ENCODE measurements at regions not wholly inside any gene's neighbourhood (a gene's known extent, or its start where the extent isn't known, plus 50 kb on each side); places are given as distances from the start of the nearest gene placed in this dataset.

GRCh38 chr12:124719231-124719630, 144.4 kb downstream of the SCARB1 start:
- no peaks in the 10 kb centered on the region for H3K27me3 Mint-ChIP-seq

GRCh38 chr12:124718458-124718857, 145.2 kb downstream of the SCARB1 start:
- POLR2A ChIA-PET, result no interaction called here
- peaks cover 10% of the 10 kb centered on the region for H3K4me1 ChIP-seq (ENCODE audit: insufficient read depth, low read length)
- CTCF ChIA-PET, result no interaction called here
- no peaks in the 10 kb centered on the region for H3K36me3 ChIP-seq (ENCODE audit: insufficient read depth, low read length)
- Mint-ChIP-seq H3K4me1 (peaks cover 10 to 12% (median 11%) of the 10 kb centered on the region in 3 donors), H3K27ac (no peak overlapping the region), H3K4me3 (no peak overlapping the region), H3K36me3 (no peaks in the 10 kb centered on the region), H3K9me3 (no peaks in the 10 kb centered on the region), H3K27me3 (no peaks in the 10 kb centered on the region)
- no peak for DNase-seq
- no peak overlapping the region for H3K4me3 ChIP-seq (ENCODE audit: low read length)
- no peak overlapping the region for H3K27ac ChIP-seq (ENCODE audit: low read depth, low read length)
- no peaks in the 10 kb centered on the region for H3K27me3 ChIP-seq (ENCODE audit: insufficient read depth, low read length, poor library complexity, severe bottlenecking)
- no peaks in the 10 kb centered on the region for H3K9me3 ChIP-seq (ENCODE audit: low read length)

More at GRCh38 chr12:124719231-124719630, 144.4 kb downstream of the SCARB1 start:
- H3K9me3 Mint-ChIP-seq, result no peaks in the 10 kb centered on the region
- Histone ChIP-seq H3K4me1 (ENCODE audit: insufficient read depth, low read length) (peaks cover 4% of the 10 kb centered on the region), H3K36me3 (ENCODE audit: insufficient read depth, low read length) (no peaks in the 10 kb centered on the region), H3K27me3 (ENCODE audit: insufficient read depth, low read length, poor library complexity, severe bottlenecking) (no peaks in the 10 kb centered on the region), H3K27ac (ENCODE audit: low read depth, low read length) (no peak overlapping the region), H3K9me3 (ENCODE audit: low read length) (no peaks in the 10 kb centered on the region), H3K4me3 (ENCODE audit: low read length) (no peak overlapping the region)
- CTCF ChIA-PET, result no interaction called here
- no peak overlapping the region for H3K4me3 Mint-ChIP-seq
- H3K27ac Mint-ChIP-seq, result no peak overlapping the region
- no peak for DNase-seq
- POLR2A ChIA-PET, result no interaction called here
- no peaks in the 10 kb centered on the region for H3K36me3 Mint-ChIP-seq
- H3K4me1 Mint-ChIP-seq, result peaks cover 4 to 5% (median 5%) of the 10 kb centered on the region in 3 donors

GRCh38 chr12:124718036-124718435, 145.6 kb downstream of the SCARB1 start:
- Histone ChIP-seq H3K9me3 (ENCODE audit: low read length) (no peaks in the 10 kb centered on the region), H3K36me3 (ENCODE audit: insufficient read depth, low read length) (no peaks in the 10 kb centered on the region), H3K27ac (ENCODE audit: low read depth, low read length) (no peak overlapping the region), H3K27me3 (ENCODE audit: insufficient read depth, low read length, poor library complexity, severe bottlenecking) (no peaks in the 10 kb centered on the region), H3K4me1 (ENCODE audit: insufficient read depth, low read length) (peaks cover 14% of the 10 kb centered on the region), H3K4me3 (ENCODE audit: low read length) (no peak overlapping the region)
- H3K4me1 Mint-ChIP-seq, result peaks cover 14 to 17% (median 15%) of the 10 kb centered on the region in 3 donors
- no peak for DNase-seq
- ChIA-PET POLR2A (no interaction called here), CTCF (no interaction called here)
- H3K9me3 Mint-ChIP-seq, result no peaks in the 10 kb centered on the region
- H3K27ac Mint-ChIP-seq, result no peak overlapping the region
- no peaks in the 10 kb centered on the region for H3K36me3 Mint-ChIP-seq
- no peak overlapping the region for H3K4me3 Mint-ChIP-seq
- no peaks in the 10 kb centered on the region for H3K27me3 Mint-ChIP-seq

GRCh38 chr12:124717318-124717717, 146.3 kb downstream of the SCARB1 start:
- Histone ChIP-seq H3K4me1 (ENCODE audit: insufficient read depth, low read length) (peaks cover 16% of the 10 kb centered on the region), H3K4me3 (ENCODE audit: low read length) (no peak overlapping the region), H3K27me3 (ENCODE audit: insufficient read depth, low read length, poor library complexity, severe bottlenecking) (no peaks in the 10 kb centered on the region), H3K9me3 (ENCODE audit: low read length) (no peaks in the 10 kb centered on the region), H3K36me3 (ENCODE audit: insufficient read depth, low read length) (no peaks in the 10 kb centered on the region), H3K27ac (ENCODE audit: low read depth, low read length) (no peak overlapping the region)
- Mint-ChIP-seq H3K36me3 (no peaks in the 10 kb centered on the region), H3K27me3 (no peaks in the 10 kb centered on the region), H3K4me3 (no peak overlapping the region), H3K9me3 (no peaks in the 10 kb centered on the region), H3K4me1 (peaks cover 16 to 19% (median 17%) of the 10 kb centered on the region in 3 donors), H3K27ac (peak overlapping the region in 2 of 8 donors; percentile 40 to 47)
- ChIA-PET CTCF (no interaction called here), POLR2A (no interaction called here)
- no peak for DNase-seq

GRCh38 chr12:124716208-124717130, 147.2 kb downstream of the SCARB1 start:
- Mint-ChIP-seq H3K9me3 (no peaks in the 10 kb centered on the region), H3K4me3 (no peak overlapping the region), H3K27me3 (no peaks in the 10 kb centered on the region), H3K27ac (peak overlapping the region in 1 of 8 donors; percentile 89), H3K4me1 (peaks cover 16 to 19% (median 17%) of the 10 kb centered on the region in 3 donors), H3K36me3 (no peaks in the 10 kb centered on the region)
- DNase-seq, result no peak
- H3K4me3 ChIP-seq (ENCODE audit: low read length), result no peak overlapping the region
- H3K36me3 ChIP-seq (ENCODE audit: insufficient read depth, low read length), result no peaks in the 10 kb centered on the region
- H3K27ac ChIP-seq (ENCODE audit: low read depth, low read length), result no peak overlapping the region
- POLR2A ChIA-PET, result no interaction called here
- no peaks in the 10 kb centered on the region for H3K9me3 ChIP-seq (ENCODE audit: low read length)
- CTCF ChIA-PET, result no interaction called here
- H3K27me3 ChIP-seq (ENCODE audit: insufficient read depth, low read length, poor library complexity, severe bottlenecking), result no peaks in the 10 kb centered on the region
- H3K4me1 ChIP-seq (ENCODE audit: insufficient read depth, low read length), result peaks cover 16% of the 10 kb centered on the region

- no peaks in the 10 kb centered on the region for H3K36me3 Mint-ChIP-seq
- Histone ChIP-seq H3K4me1 (ENCODE audit: insufficient read depth, low read length) (peaks cover 16% of the 10 kb centered on the region), H3K4me3 (ENCODE audit: low read length) (no peak overlapping the region), H3K36me3 (ENCODE audit: insufficient read depth, low read length) (no peaks in the 10 kb centered on the region), H3K27ac (ENCODE audit: low read depth, low read length) (no peak overlapping the region), H3K27me3 (ENCODE audit: insufficient read depth, low read length, poor library complexity, severe bottlenecking) (no peaks in the 10 kb centered on the region), H3K9me3 (ENCODE audit: low read length) (no peaks in the 10 kb centered on the region)
- peak overlapping the region in 1 of 8 donors; percentile 87 for H3K27ac Mint-ChIP-seq
- peak overlapping the region in 1 of 7 donors; percentile 36 for H3K4me3 Mint-ChIP-seq
- DNase-seq, result no peak
- H3K27me3 Mint-ChIP-seq, result no peaks in the 10 kb centered on the region
- POLR2A ChIA-PET, result no interaction called here
- peaks cover 14 to 19% (median 17%) of the 10 kb centered on the region in 3 donors for H3K4me1 Mint-ChIP-seq
- CTCF ChIA-PET, result no interaction called here
- H3K9me3 Mint-ChIP-seq, result no peaks in the 10 kb centered on the region
Observed at GRCh38 chr12:124715121-124715990, 147.9 kb upstream of the NCOR2 start.

GRCh38 chr12:124713436-124714082, 146.1 kb upstream of the NCOR2 start:
- H3K27me3 Mint-ChIP-seq, result no peaks in the 10 kb centered on the region
- H3K4me1 Mint-ChIP-seq, result peaks cover 14 to 19% (median 17%) of the 10 kb centered on the region in 3 donors
- H3K27ac Mint-ChIP-seq, result peak overlapping the region; percentile 34 to 89 (median 85)
- Histone ChIP-seq H3K27ac (ENCODE audit: low read depth, low read length) (peak overlapping the region; percentile 22), H3K27me3 (ENCODE audit: insufficient read depth, low read length, poor library complexity, severe bottlenecking) (no peaks in the 10 kb centered on the region), H3K4me1 (ENCODE audit: insufficient read depth, low read length) (peaks cover 16% of the 10 kb centered on the region), H3K36me3 (ENCODE audit: insufficient read depth, low read length) (no peaks in the 10 kb centered on the region), H3K9me3 (ENCODE audit: low read length) (no peaks in the 10 kb centered on the region), H3K4me3 (ENCODE audit: low read length) (peak overlapping the region; percentile 63)
- no peaks in the 10 kb centered on the region for H3K9me3 Mint-ChIP-seq
- POLR2A ChIA-PET, result no interaction called here
- CTCF ChIA-PET, result no interaction called here
- no peaks in the 10 kb centered on the region for H3K36me3 Mint-ChIP-seq
- peak overlapping the region; percentile 48 to 85 (median 82) for H3K4me3 Mint-ChIP-seq
- DNase-seq, result peak; percentile 13 to 68 (median 38)
